C4-2B (cell line): ENCODE measurements at regions not wholly inside any gene's neighbourhood (a gene's known extent, or its start where the extent isn't known, plus 50 kb on each side); places are given as distances from the start of the nearest gene placed in this dataset.

Experiments
- CTCF ChIP-seq: fragments of 450-650 bp; conservative IDR thresholded peaks from 2 replicates; pipeline ENCODE4 v1.5.1; 2017; ENCODE audit warnings: mild to moderate bottlenecking
- ZFX ChIP-seq: fragments of 450-650 bp; IDR thresholded peaks from 2 replicates; pipeline ENCODE4 v1.6.1; 2017

- TF ChIP-seq CTCF: no peak
- no peak for TF ChIP-seq ZFX
Measured at GRCh38 chr22:49014227-49015201, 813.2 kb downstream of the BRD1 start.
